OCI-LY7 (cell line): ENCODE measurements at regions not wholly inside any gene's neighbourhood (a gene's known extent, or its start where the extent isn't known, plus 50 kb on each side); places are given as distances from the start of the nearest gene placed in this dataset.

ENCODE experiments used
- CTCF ChIP-seq: fragments of 200-600 bp; sonication (generic); conservative IDR thresholded peaks from 2 replicates; pipeline ENCODE4 v1.5.1; 2014; ENCODE audit warnings: mild to moderate bottlenecking, antibody characterized with exemption, low read length, moderate library complexity, mixed read lengths
- EZH2phosphoT487 ChIP-seq: fragments of 200-600 bp; sonication (generic); IDR thresholded peaks from 2 replicates; pipeline ENCODE4 v1.6.1; 2018; ENCODE audit warnings: low read depth, borderline replicate concordance, mild to moderate bottlenecking, mixed run types, antibody characterized with exemption, low read length, moderate library complexity, mixed read lengths

DNA sequence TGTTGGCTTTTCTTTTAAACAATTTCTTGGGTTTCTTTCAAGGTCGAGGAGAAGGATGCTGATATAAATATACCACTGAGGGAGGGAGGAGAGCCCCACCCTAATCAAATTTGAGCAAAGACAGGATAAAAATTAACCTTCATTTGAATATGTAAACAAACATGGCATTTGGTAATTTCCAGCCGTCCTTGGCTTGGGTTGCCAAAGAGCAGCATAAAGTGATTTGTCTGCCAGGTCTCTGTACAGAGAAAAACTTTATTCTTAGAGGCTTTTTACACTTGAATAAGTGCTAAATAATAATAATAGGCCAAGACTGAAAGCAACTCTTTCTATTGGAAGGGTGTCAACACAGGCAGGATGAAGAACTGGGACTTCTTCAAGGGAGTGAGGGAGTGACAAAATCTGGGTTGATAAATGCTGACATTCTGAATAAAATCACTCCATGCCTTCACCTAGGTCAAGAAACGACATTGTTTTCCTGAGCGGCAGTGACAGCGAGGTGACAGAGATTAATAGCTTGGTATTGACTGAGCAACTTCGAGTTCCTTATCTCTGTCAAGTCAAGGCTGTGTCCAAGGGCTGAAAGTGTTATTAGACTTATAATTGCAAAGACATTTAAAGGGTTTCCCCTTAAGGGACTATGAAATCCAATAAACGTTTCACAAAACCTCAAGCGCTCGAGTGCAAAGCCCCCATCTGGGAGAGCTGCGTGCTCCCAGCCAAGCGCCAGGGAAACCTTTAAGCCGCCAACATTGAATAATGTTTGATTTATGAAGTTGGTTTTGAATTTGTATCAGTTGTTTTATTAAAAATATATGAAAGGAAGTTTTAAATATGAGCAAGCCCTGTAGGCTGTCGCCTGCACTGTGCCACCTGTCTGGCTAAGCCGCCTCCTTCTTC lies 269.5 kb upstream of the N4BP1 start:
- TF ChIP-seq CTCF (no peak), EZH2phosphoT487 (no peak)
